Endothelial cell of umbilical vein (primary cell): ENCODE measurements at regions not wholly inside any gene's neighbourhood (a gene's known extent, or its start where the extent isn't known, plus 50 kb on each side); places are given as distances from the start of the nearest gene placed in this dataset.

ENCODE experiments used
- BruUV-seq: library from RNA; stranded (reverse); fragments of 400-500 nt; replicated peaks from 2 replicates; lab custom pipeline; 2021; lab: Mats Ljungman, UMichigan
- CTCF ChIA-PET: fragments of 300-600, 350-600 bp; sonication (Branson Sonifier 250); formaldehyde crosslinking; loops from one replicate; lab custom pipeline; 2021; ENCODE audit warnings: antibody characterized with exemption, inconsistent platforms; lab: Charles Lee
- POLR2A ChIA-PET: fragments of 300-600, 350-600 bp; sonication (Branson Sonifier 250); formaldehyde crosslinking; loops from one replicate; lab custom pipeline; 2021; ENCODE audit warnings: antibody characterized with exemption, inconsistent platforms; lab: Charles Lee
- DNase-seq: peaks from one replicate; pipeline ENCODE4 v3.0.0-alpha.2; 2011; ENCODE audit warnings: low read depth, low spot score
- FAIRE-seq: peaks from 2 replicates; lab custom pipeline; 2011; peaks lifted over from hg19 to GRCh38; lab: Jason Lieb, UNC
- H2AFZ ChIP-seq: 2 replicates; pipeline ENCODE4 v1.6.0; 2012; ENCODE audit warnings: low read depth, low read length, control low read depth, inconsistent platforms
- H3K27ac ChIP-seq: 2 replicates; pipeline ENCODE4 v1.5.1; 2011; ENCODE audit warnings: low read depth, mild to moderate bottlenecking, control low read depth, low read length, moderate library complexity; ENCODE audit not compliant: insufficient read depth
- H3K27me3 ChIP-seq, 2 experiments: 2 replicates each; pipeline versions ENCODE4 v1.6.0 to v1.6.1; 2011; ENCODE audit warnings: low read length in 2 of 2, mixed read lengths in 1 of 2; ENCODE audit not compliant: control insufficient read depth in 2 of 2, insufficient read depth in 2 of 2
- H3K36me3 ChIP-seq, 2 experiments: 2 replicates in 1 of 2; 3 replicates in 1 of 2; pipeline ENCODE4 v1.5.1; 2011; ENCODE audit warnings: low read length in 2 of 2, mild to moderate bottlenecking in 1 of 2, moderate library complexity in 1 of 2; ENCODE audit not compliant: control insufficient read depth in 2 of 2, insufficient read depth in 2 of 2; ENCODE audit errors: extremely low read depth in 1 of 2
- H3K4me1 ChIP-seq: 3 replicates; pipeline ENCODE4 v1.5.1; 2011; ENCODE audit warnings: mild to moderate bottlenecking, low read length; ENCODE audit not compliant: control insufficient read depth, insufficient read depth; ENCODE audit errors: extremely low read depth
- H3K4me2 ChIP-seq: 2 replicates; pipeline ENCODE4 v1.6.1; 2011; ENCODE audit warnings: low read length, control low read depth, mixed read lengths; ENCODE audit not compliant: insufficient read depth
- H3K4me3 ChIP-seq, 3 experiments: fragments of 200-600 bp in 1 of 3; sonication (generic), shearing (Covaris generic) in 1 of 3; replicated peaks in 1 of 3; 2 replicates each; pipeline ENCODE4 v1.5.1; 2011 to 2016; ENCODE audit warnings: control low read depth in 3 of 3, low read length in 3 of 3, mild to moderate bottlenecking in 2 of 3, inconsistent platforms in 1 of 3, low read depth in 1 of 3, moderate library complexity in 1 of 3; ENCODE audit not compliant: insufficient read depth in 1 of 3
- H3K79me2 ChIP-seq: 2 replicates; pipeline ENCODE4 v1.6.0; 2012; ENCODE audit warnings: low read length, inconsistent platforms; ENCODE audit not compliant: control insufficient read depth, insufficient read depth
- H3K9ac ChIP-seq: replicated peaks from 2 replicates; pipeline ENCODE3; 2011; ENCODE audit warnings: low read length, control low read depth; ENCODE audit not compliant: insufficient read depth; ENCODE audit errors: extremely low read depth
- H3K9me1 ChIP-seq: replicated peaks from 3 replicates; pipeline ENCODE4 v1.6.0; 2011; ENCODE audit warnings: mild to moderate bottlenecking, low read length; ENCODE audit not compliant: control insufficient read depth, insufficient read depth; ENCODE audit errors: extremely low read depth
- H3K9me3 ChIP-seq: replicated peaks from 2 replicates; pipeline ENCODE4 v1.5.1; 2012; ENCODE audit warnings: low read length, inconsistent platforms; ENCODE audit not compliant: control insufficient read depth, insufficient read depth
- H4K20me1 ChIP-seq: replicated peaks from 2 replicates; pipeline ENCODE3; 2011; ENCODE audit warnings: mild to moderate bottlenecking, low read length; ENCODE audit not compliant: control insufficient read depth, insufficient read depth; ENCODE audit errors: extremely low read depth
- EZH2 ChIP-seq: IDR thresholded peaks from 2 replicates; pipeline ENCODE4 v1.6.1; 2012; ENCODE audit warnings: borderline replicate concordance, low read depth, mild to moderate bottlenecking, moderate library complexity, low read length, inconsistent platforms; ENCODE audit not compliant: severe bottlenecking
- FOS ChIP-seq: IDR thresholded peaks from 2 replicates; pipeline ENCODE4 v1.6.1; 2011; ENCODE audit warnings: mild to moderate bottlenecking, low read length, moderate library complexity, borderline replicate concordance; ENCODE audit not compliant: insufficient read depth
- JUN ChIP-seq: IDR thresholded peaks from 2 replicates; pipeline ENCODE4 v1.6.1; 2011; ENCODE audit warnings: borderline replicate concordance, low read depth; ENCODE audit not compliant: insufficient read length, insufficient read depth
- MYC ChIP-seq: IDR thresholded peaks from one replicate; pipeline ENCODE4 v1.6.1; 2011; ENCODE audit warnings: mild to moderate bottlenecking, low read depth, low read length
- POLR2A ChIP-seq: IDR thresholded peaks from 2 replicates; pipeline ENCODE4 v1.6.1; 2012; ENCODE audit warnings: low read depth, mild to moderate bottlenecking, control low read depth, low read length
- POLR2AphosphoS5 ChIP-seq: IDR thresholded peaks from 2 replicates; pipeline ENCODE4 v1.6.1; 2012; ENCODE audit warnings: low read depth, mild to moderate bottlenecking, control low read depth, low read length, moderate library complexity; ENCODE audit not compliant: insufficient read depth
- dilution Hi-C: fragments of 300-500 bp; cut with MboI; formaldehyde crosslinking; loops from one replicate; pipeline ENCODE4 v1.15.0; 2019; ENCODE audit warnings: low sequenced_read_pairs; ENCODE audit not compliant: extremely low pct_ligation_motif_present
- intact Hi-C: fragments of 100-400 bp; cut with micrococcal nuclease; formaldehyde crosslinking; loops from one replicate; pipeline ENCODE4 v1.10.0; 2022
- TF ChIP-seq, protein P1 (sequence below), 2 donors: IDR thresholded peaks; 1 replicate in 1 of 2; 2 replicates in 1 of 2; pipeline ENCODE4 v1.5.1; 2011; ENCODE audit warnings: low read length in 2 of 2, mild to moderate bottlenecking in 2 of 2, moderate library complexity in 2 of 2, control low read depth in 1 of 2, inconsistent platforms in 1 of 2, low read depth in 1 of 2; ENCODE audit not compliant: insufficient read depth in 1 of 2; ENCODE audit errors: extremely low read depth in 1 of 2
- TF ChIP-seq, protein P2 (sequence below): IDR thresholded peaks from 2 replicates; pipeline ENCODE4 v1.6.1; 2011; ENCODE audit not compliant: insufficient read depth, insufficient read length

DNA sequence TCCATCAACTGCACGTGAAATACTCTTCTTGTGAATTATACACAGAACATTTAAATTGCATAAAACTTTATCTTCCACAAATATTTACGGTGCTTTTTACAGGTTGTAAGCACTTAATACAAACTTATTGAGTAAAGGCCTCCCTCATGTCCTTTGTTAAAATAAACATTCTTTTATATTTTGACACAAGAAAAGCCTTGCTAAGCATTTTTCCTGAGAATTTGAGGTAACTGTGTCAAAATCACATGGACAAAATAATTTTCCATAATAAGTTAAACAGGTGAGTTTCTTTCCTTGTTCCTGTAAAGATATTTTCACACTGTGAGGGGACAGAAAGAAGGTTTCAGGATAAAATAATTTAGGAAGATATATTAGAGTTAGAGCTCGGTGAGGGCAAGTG lies 1317.1 kb upstream of the ZEB2 start:
- intact Hi-C loops = no loop called here

More for the DNA sequence above, 1317.1 kb upstream of the ZEB2 start:
- Histone ChIP-seq H3K27ac (no peak overlapping the region), H3K4me1 (no peaks in the 10 kb centered on the region), H3K79me2 (no peaks in the 10 kb centered on the region), H3K4me3 (no peak overlapping the region), H2AFZ (no peak overlapping the region), H3K36me3 (no peaks in the 10 kb centered on the region), H3K4me2 (no peak overlapping the region), H4K20me1 (no peaks in the 10 kb centered on the region), H3K9me3 (no peaks in the 10 kb centered on the region), H3K9ac (no peak overlapping the region), H3K9me1 (no peaks in the 10 kb centered on the region), H3K27me3 (no peaks in the 10 kb centered on the region)
- dilution Hi-C loops = no loop called here
- POLR2A ChIA-PET = no interaction called here
- CTCF ChIA-PET = no interaction called here
- no peak for TF ChIP-seq JUN
- TF ChIP-seq POLR2AphosphoS5 = no peak
- TF ChIP-seq, protein P1, sequence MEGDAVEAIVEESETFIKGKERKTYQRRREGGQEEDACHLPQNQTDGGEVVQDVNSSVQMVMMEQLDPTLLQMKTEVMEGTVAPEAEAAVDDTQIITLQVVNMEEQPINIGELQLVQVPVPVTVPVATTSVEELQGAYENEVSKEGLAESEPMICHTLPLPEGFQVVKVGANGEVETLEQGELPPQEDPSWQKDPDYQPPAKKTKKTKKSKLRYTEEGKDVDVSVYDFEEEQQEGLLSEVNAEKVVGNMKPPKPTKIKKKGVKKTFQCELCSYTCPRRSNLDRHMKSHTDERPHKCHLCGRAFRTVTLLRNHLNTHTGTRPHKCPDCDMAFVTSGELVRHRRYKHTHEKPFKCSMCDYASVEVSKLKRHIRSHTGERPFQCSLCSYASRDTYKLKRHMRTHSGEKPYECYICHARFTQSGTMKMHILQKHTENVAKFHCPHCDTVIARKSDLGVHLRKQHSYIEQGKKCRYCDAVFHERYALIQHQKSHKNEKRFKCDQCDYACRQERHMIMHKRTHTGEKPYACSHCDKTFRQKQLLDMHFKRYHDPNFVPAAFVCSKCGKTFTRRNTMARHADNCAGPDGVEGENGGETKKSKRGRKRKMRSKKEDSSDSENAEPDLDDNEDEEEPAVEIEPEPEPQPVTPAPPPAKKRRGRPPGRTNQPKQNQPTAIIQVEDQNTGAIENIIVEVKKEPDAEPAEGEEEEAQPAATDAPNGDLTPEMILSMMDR (IDR thresholded peaks at IDR 0.05; ENCODE audit: extremely low read depth in 1 of 2, insufficient read depth in 1 of 2, low read depth in 1 of 2, low read length in 2 of 2) = no peak
- TF ChIP-seq POLR2A = no peak
- no peak for TF ChIP-seq EZH2
- no peak for TF ChIP-seq FOS
- no peak for TF ChIP-seq MYC
- TF ChIP-seq, protein P2, sequence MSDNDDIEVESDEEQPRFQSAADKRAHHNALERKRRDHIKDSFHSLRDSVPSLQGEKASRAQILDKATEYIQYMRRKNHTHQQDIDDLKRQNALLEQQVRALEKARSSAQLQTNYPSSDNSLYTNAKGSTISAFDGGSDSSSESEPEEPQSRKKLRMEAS = no peak
- DNase-seq (no peak), FAIRE-seq (no peak)
- BruUV-seq = no TSS peak
